HPDE6-E6E7 (cell line): ENCODE measurements at regions not wholly inside any gene's neighbourhood (a gene's known extent, or its start where the extent isn't known, plus 50 kb on each side); places are given as distances from the start of the nearest gene placed in this dataset.
"Not testable (repeated sequence)": the region's sequence is repeated elsewhere in the genome, so short reads cannot be mapped to it uniquely, and the experiment has no call there.

ENCODE experiments used
- DNase-seq: peaks from one replicate; pipeline ENCODE4 v3.0.0; 2011; ENCODE audit warnings: missing footprints; ENCODE audit errors: extremely low spot score

- DNase-seq: no peak
These were observed 54.5 kb upstream of the PRKD1 start for GRCh38 chr14:29982171-29982570.

GRCh38 chr14:29982993-29983392 is 55.3 kb upstream of the PRKD1 start:
- no peak for DNase-seq

GRCh38 chr14:29990344-29990857 is 62.8 kb upstream of the PRKD1 start:
- DNase-seq: not testable (repeated sequence)

GRCh38 chr14:29990993-29991392 is 63.3 kb upstream of the PRKD1 start:
- DNase-seq: no peak

- no peak for DNase-seq
These were observed 65.5 kb upstream of the PRKD1 start for GRCh38 chr14:29993143-29993542.

- DNase-seq: no peak
These were observed 71.4 kb upstream of the PRKD1 start for GRCh38 chr14:29999013-29999539.

- no peak for DNase-seq
These were observed 75.2 kb upstream of the PRKD1 start for GRCh38 chr14:30002859-30003258.

- peak; percentile 13 for DNase-seq
These were observed 77.6 kb upstream of the PRKD1 start for GRCh38 chr14:30005114-30005808.

- no peak for DNase-seq
These were observed 79.0 kb upstream of the PRKD1 start for GRCh38 chr14:30006695-30007094.

GRCh38 chr14:30015489-30015888 is 87.8 kb upstream of the PRKD1 start:
- no peak for DNase-seq

- no peak for DNase-seq
These were observed 88.4 kb upstream of the PRKD1 start for GRCh38 chr14:30016002-30016401.

- no peak for DNase-seq
These were observed 89.8 kb upstream of the PRKD1 start for GRCh38 chr14:30017370-30017993.

- DNase-seq: no peak
These were observed 92.6 kb upstream of the PRKD1 start for GRCh38 chr14:30020271-30020670.

GRCh38 chr14:30020687-30021086 is 93.0 kb upstream of the PRKD1 start:
- DNase-seq: no peak

- DNase-seq: not testable (repeated sequence)
These were observed 95.7 kb upstream of the PRKD1 start for GRCh38 chr14:30023350-30023749.

- no peak for DNase-seq
These were observed 106.5 kb upstream of the PRKD1 start for GRCh38 chr14:30034152-30034551.

- DNase-seq: no peak
These were observed 107.7 kb upstream of the PRKD1 start for GRCh38 chr14:30035361-30035760.

GRCh38 chr14:30045720-30046119 is 118.1 kb upstream of the PRKD1 start:
- DNase-seq: no peak

- DNase-seq: no peak
These were observed 125.5 kb upstream of the PRKD1 start for GRCh38 chr14:30053103-30053502.

GRCh38 chr14:30054201-30054600 is 126.6 kb upstream of the PRKD1 start:
- DNase-seq: no peak

- no peak for DNase-seq
These were observed 130.8 kb upstream of the PRKD1 start for GRCh38 chr14:30058401-30058800.

- no peak for DNase-seq
These were observed 136.1 kb upstream of the PRKD1 start for GRCh38 chr14:30063746-30064145.

- no peak for DNase-seq
These were observed 136.8 kb upstream of the PRKD1 start for GRCh38 chr14:30064454-30064853.
